ENCODE measurements at regions not wholly inside any gene's neighbourhood (a gene's known extent, or its start where the extent isn't known, plus 50 kb on each side); places are given as distances from the start of the nearest gene placed in this dataset.

- TF ChIP-seq CTCF (conservative IDR thresholded peaks at IDR 0.05; ENCODE audit: low read depth, low read length): no peak
- TF ChIP-seq EZH2phosphoT487 (IDR thresholded peaks at IDR 0.05; ENCODE audit: borderline replicate concordance, low read length): no peak
- no peak for TF ChIP-seq EZH2 (IDR thresholded peaks at IDR 0.05; ENCODE audit: low read length, unreplicated experiment)
Measured at GRCh38 chr5:3114467-3114866, 363.0 kb upstream of the IRX2 start.
